ENCODE measurements at regions not wholly inside any gene's neighbourhood (a gene's known extent, or its start where the extent isn't known, plus 50 kb on each side); places are given as distances from the start of the nearest gene placed in this dataset.
"Not testable (repeated sequence)": the region's sequence is repeated elsewhere in the genome, so short reads cannot be mapped to it uniquely, and the experiment has no call there.

DNA sequence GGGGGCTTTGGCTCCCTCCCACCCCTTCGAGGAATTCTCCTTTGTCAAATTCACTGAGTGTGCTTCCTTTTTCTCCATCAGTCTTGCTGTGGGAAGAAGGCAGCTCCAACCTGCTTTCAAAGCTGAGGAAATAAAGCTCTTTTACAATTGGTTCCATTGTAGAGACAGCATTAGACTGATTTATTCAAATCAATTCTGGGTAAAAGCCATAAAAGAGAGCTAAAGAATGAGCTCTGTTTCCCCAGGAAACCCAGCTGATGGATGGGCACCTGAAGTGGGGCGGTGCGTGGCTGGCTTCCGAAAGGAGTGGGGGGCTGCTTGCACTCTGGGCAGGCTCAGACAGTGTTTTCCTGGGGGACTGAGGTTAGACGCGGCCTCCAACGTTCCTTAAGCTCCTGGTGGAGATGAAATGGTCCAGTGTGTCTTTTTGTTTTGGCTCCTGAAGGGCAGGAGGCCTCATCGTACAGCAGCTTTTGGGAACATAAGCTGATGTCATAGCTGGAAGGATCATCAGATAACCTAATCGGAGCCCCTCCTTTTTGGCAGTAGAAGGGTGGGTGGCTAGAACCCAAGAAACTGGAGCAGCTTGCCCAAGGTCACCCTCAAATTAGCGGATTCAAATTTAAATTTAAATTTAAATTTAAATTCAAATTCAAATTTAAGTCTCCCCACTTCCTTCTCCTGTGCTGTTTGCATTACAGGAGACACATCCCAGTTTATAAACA is 128.5 kb upstream of the EEF2KMT start:
- no peaks in the 10 kb centered on the region for H3K4me1 ChIP-seq (ENCODE audit: control insufficient read depth in 1 of 2, insufficient read depth in 1 of 2, low read depth in 1 of 2, low read length in 1 of 2)
- peaks cover 11% of the 10 kb centered on the region for H3K27me3 ChIP-seq
- H3K27ac ChIP-seq, result no peak overlapping the region
- H3K4me3 ChIP-seq (ENCODE audit: low read depth in 1 of 2, low read length in 1 of 2), result no peak overlapping the region
- no peaks in the 10 kb centered on the region for H3K9me3 ChIP-seq
- H3K36me3 ChIP-seq, result no peaks in the 10 kb centered on the region
- TF ChIP-seq, protein P1, sequence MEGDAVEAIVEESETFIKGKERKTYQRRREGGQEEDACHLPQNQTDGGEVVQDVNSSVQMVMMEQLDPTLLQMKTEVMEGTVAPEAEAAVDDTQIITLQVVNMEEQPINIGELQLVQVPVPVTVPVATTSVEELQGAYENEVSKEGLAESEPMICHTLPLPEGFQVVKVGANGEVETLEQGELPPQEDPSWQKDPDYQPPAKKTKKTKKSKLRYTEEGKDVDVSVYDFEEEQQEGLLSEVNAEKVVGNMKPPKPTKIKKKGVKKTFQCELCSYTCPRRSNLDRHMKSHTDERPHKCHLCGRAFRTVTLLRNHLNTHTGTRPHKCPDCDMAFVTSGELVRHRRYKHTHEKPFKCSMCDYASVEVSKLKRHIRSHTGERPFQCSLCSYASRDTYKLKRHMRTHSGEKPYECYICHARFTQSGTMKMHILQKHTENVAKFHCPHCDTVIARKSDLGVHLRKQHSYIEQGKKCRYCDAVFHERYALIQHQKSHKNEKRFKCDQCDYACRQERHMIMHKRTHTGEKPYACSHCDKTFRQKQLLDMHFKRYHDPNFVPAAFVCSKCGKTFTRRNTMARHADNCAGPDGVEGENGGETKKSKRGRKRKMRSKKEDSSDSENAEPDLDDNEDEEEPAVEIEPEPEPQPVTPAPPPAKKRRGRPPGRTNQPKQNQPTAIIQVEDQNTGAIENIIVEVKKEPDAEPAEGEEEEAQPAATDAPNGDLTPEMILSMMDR (IDR thresholded peaks at IDR 0.05), result no peak

DNA sequence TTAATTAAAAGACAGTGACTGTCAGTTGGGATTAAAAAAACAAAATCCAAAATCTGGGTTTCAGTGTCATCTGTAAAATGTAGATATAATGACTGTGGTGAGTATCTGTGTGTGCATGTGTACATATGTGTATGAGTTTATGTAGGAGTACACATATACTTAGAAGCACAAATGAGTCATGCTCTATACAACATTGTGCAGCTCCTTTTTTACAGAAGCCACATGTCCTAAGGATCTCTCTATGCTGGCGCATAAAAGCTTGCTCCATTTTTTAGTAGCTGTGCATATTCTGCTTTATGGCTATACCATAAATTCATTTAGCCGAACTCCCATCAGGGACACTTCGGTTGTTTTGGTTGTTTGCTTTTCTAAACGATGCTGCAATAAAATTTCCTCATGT is 125.2 kb upstream of the EEF2KMT start:
- no peaks in the 10 kb centered on the region for H3K9me3 ChIP-seq
- peaks cover 11% of the 10 kb centered on the region for H3K27me3 ChIP-seq
- no peak overlapping the region for H3K27ac ChIP-seq
- TF ChIP-seq, protein P1 (IDR thresholded peaks at IDR 0.05), result no peak
- no peak overlapping the region for H3K4me3 ChIP-seq (ENCODE audit: low read depth in 1 of 2, low read length in 1 of 2)
- no peaks in the 10 kb centered on the region for H3K4me1 ChIP-seq (ENCODE audit: control insufficient read depth in 1 of 2, insufficient read depth in 1 of 2, low read depth in 1 of 2, low read length in 1 of 2)
- no peaks in the 10 kb centered on the region for H3K36me3 ChIP-seq

DNA sequence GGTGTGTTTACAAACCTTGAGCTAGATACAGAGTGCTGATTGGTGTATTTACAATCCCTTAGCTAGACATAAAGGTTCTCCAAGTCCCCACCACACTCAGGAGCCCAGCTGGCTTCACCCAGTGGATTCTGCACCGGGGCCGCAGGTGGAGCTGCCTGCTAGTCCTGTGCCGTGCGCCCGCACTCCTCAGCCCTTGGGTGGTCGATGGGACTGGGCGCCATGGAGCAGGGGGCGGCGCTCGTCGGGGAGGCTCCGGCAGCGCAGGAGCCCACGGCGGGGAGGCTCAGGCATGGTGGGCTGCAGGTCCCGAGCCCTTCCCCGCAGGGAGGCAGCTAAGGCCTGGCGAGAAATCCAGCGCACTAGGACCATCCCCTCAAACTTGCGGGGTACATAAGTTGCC is 124.2 kb upstream of the EEF2KMT start:
- not testable (repeated sequence) for H3K4me1 ChIP-seq (ENCODE audit: control insufficient read depth in 1 of 2, insufficient read depth in 1 of 2, low read depth in 1 of 2, low read length in 1 of 2); H3K4me3 ChIP-seq (ENCODE audit: low read depth in 1 of 2, low read length in 1 of 2); H3K9me3 ChIP-seq; H3K36me3 ChIP-seq; H3K27ac ChIP-seq
- H3K27me3 ChIP-seq, result peaks cover 11% of the 10 kb centered on the region

DNA sequence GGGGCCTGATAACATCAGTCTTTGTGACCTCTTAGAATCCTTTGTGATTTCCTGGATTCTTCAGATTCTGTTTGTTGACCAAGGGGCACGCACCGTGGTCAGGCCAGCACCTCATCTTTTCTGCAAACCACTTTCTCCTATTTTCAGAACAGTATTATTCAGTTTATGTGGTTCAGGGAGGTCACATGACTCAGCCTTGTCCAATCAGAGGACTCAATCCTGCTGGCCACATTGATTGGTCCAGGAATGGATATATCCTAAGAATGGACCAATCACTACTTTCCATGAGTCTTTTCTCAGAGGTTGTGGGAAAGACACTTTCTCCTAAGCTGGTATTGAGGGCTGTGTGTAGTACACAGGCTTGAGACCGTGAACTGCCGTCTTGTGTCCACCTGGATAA is 123.1 kb upstream of the EEF2KMT start:
- H3K9me3 ChIP-seq, result no peaks in the 10 kb centered on the region
- H3K27ac ChIP-seq, result no peak overlapping the region

DNA sequence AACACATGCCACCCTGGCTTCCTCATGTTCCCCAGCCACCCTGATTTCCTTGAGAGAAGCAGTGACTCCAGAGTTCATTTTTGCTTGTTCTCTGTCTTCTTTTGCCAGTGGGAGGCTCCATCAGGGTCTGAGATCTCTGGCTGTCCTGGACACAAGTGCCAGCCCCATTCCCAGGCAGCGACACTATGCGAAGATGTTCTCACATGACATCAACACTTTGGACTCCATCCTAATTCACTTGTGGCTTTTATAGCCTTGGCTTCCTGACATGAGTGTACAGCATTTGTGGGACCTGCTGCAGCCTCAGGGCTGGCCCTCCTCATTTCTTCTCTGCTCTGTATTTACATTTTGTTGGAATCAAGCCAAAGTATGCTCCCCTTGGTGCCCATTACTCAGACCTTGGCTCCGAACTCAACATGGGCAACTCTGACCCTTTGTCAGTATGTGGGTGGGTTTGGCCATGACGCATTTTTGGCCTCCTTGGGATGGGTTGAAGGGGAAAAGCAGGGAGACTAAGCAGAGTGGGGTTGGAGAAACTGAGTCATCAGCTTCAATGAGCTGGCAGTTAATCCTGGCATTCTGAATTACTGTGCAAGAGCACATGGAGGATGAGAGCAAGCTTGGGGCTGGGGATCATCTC is 119.0 kb upstream of the EEF2KMT start:
- Histone ChIP-seq H3K36me3 (no peaks in the 10 kb centered on the region), H3K4me1 (ENCODE audit: control insufficient read depth in 1 of 2, insufficient read depth in 1 of 2, low read depth in 1 of 2, low read length in 1 of 2) (no peaks in the 10 kb centered on the region), H3K27ac (no peak overlapping the region), H3K9me3 (no peaks in the 10 kb centered on the region), H3K4me3 (ENCODE audit: low read depth in 1 of 2, low read length in 1 of 2) (no peak overlapping the region), H3K27me3 (peaks cover 26% of the 10 kb centered on the region)
- TF ChIP-seq, protein P1 (IDR thresholded peaks at IDR 0.05), result no peak

More for the DNA sequence above, 123.1 kb upstream of the EEF2KMT start:
- H3K4me1 ChIP-seq (ENCODE audit: control insufficient read depth in 1 of 2, insufficient read depth in 1 of 2, low read depth in 1 of 2, low read length in 1 of 2), result no peaks in the 10 kb centered on the region
- H3K36me3 ChIP-seq, result no peaks in the 10 kb centered on the region
- H3K4me3 ChIP-seq (ENCODE audit: low read depth in 1 of 2, low read length in 1 of 2), result no peak overlapping the region
- peaks cover 5% of the 10 kb centered on the region for H3K27me3 ChIP-seq
- TF ChIP-seq, protein P1 (IDR thresholded peaks at IDR 0.05), result no peak

DNA sequence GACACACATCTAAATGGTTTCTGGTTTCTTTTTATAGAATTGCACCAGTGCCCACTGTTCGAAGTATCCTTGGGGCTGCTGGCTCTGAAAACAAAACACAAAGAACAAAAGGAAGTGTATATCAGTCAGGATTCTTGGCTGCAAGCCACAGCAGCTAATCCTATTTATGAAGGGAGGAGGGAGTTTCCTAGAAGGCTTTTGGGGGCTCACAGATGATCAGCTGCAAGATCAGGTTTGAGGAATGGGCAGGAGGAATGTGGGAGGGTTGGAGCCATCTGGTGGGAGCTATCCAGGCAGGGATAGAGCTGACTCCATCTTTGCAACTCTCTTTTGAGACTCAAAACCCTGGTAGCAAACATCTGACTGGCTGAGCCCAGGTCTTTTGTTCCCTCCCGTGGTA is 118.3 kb upstream of the EEF2KMT start:
- H3K4me1 ChIP-seq (ENCODE audit: control insufficient read depth in 1 of 2, insufficient read depth in 1 of 2, low read depth in 1 of 2, low read length in 1 of 2), result no peaks in the 10 kb centered on the region
- H3K36me3 ChIP-seq, result no peaks in the 10 kb centered on the region
- H3K27me3 ChIP-seq, result peaks cover 28% of the 10 kb centered on the region
- no peak overlapping the region for H3K27ac ChIP-seq
- no peaks in the 10 kb centered on the region for H3K9me3 ChIP-seq
- TF ChIP-seq, protein P1 (IDR thresholded peaks at IDR 0.05), result no peak
- H3K4me3 ChIP-seq (ENCODE audit: low read depth in 1 of 2, low read length in 1 of 2), result no peak overlapping the region

Measured in neutrophil (primary cell).